Glutamatergic neuron (in vitro differentiated cells): ENCODE measurements at regions not wholly inside any gene's neighbourhood (a gene's known extent, or its start where the extent isn't known, plus 50 kb on each side); places are given as distances from the start of the nearest gene placed in this dataset.

Source experiments
- DNase-seq: peaks from one replicate; pipeline ENCODE4 v3.0.0; 2022
- H3K27ac Mint-ChIP-seq: one replicate; pipeline ENCODE4 v1.8.0; 2020; ENCODE audit warnings: mild to moderate bottlenecking, mixed read lengths, inconsistent platforms; ENCODE audit not compliant: unreplicated experiment
- H3K27me3 Mint-ChIP-seq: one replicate; pipeline ENCODE4 v1.8.0; 2020; ENCODE audit warnings: mild to moderate bottlenecking, moderate library complexity, mixed read lengths, inconsistent platforms; ENCODE audit not compliant: unreplicated experiment
- H3K36me3 Mint-ChIP-seq: one replicate; pipeline ENCODE4 v1.8.0; 2020; ENCODE audit warnings: mild to moderate bottlenecking, mixed read lengths, inconsistent platforms; ENCODE audit not compliant: unreplicated experiment
- H3K4me1 Mint-ChIP-seq: one replicate; pipeline ENCODE4 v1.8.0; 2020; ENCODE audit warnings: mild to moderate bottlenecking, low read depth, mixed read lengths, inconsistent platforms; ENCODE audit not compliant: unreplicated experiment
- H3K4me3 Mint-ChIP-seq: one replicate; pipeline ENCODE4 v1.8.0; 2020; ENCODE audit warnings: mild to moderate bottlenecking, mixed read lengths, inconsistent platforms; ENCODE audit not compliant: unreplicated experiment
- H3K9me3 Mint-ChIP-seq: one replicate; pipeline ENCODE4 v1.8.0; 2020; ENCODE audit warnings: mild to moderate bottlenecking, moderate library complexity, mixed read lengths, inconsistent platforms; ENCODE audit not compliant: unreplicated experiment
- TF ChIP-seq, protein P1 (sequence below): fragments of 200-600 bp; sonication (generic); IDR thresholded peaks from one replicate; pipeline ENCODE4 v1.5.0; 2021; ENCODE audit not compliant: partially characterized antibody, unreplicated experiment

- no peak overlapping the region for H3K4me3 Mint-ChIP-seq
- no peaks in the 10 kb centered on the region for H3K9me3 Mint-ChIP-seq
- no peaks in the 10 kb centered on the region for H3K27me3 Mint-ChIP-seq
- no peaks in the 10 kb centered on the region for H3K4me1 Mint-ChIP-seq
- H3K27ac Mint-ChIP-seq, result no peak overlapping the region
- no peaks in the 10 kb centered on the region for H3K36me3 Mint-ChIP-seq
- DNase-seq, result no peak
- TF ChIP-seq, protein P1, sequence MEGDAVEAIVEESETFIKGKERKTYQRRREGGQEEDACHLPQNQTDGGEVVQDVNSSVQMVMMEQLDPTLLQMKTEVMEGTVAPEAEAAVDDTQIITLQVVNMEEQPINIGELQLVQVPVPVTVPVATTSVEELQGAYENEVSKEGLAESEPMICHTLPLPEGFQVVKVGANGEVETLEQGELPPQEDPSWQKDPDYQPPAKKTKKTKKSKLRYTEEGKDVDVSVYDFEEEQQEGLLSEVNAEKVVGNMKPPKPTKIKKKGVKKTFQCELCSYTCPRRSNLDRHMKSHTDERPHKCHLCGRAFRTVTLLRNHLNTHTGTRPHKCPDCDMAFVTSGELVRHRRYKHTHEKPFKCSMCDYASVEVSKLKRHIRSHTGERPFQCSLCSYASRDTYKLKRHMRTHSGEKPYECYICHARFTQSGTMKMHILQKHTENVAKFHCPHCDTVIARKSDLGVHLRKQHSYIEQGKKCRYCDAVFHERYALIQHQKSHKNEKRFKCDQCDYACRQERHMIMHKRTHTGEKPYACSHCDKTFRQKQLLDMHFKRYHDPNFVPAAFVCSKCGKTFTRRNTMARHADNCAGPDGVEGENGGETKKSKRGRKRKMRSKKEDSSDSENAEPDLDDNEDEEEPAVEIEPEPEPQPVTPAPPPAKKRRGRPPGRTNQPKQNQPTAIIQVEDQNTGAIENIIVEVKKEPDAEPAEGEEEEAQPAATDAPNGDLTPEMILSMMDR, result no peak
Measured at GRCh38 chrY:7261254-7261653, 349.7 kb upstream of the AMELY start.

GRCh38 chrY:7240101-7240500 lies 328.5 kb upstream of the AMELY start:
- no peak overlapping the region for H3K4me3 Mint-ChIP-seq
- no peaks in the 10 kb centered on the region for H3K36me3 Mint-ChIP-seq
- no peak for DNase-seq
- H3K27me3 Mint-ChIP-seq, result no peaks in the 10 kb centered on the region
- TF ChIP-seq, protein P1, result no peak
- H3K4me1 Mint-ChIP-seq, result no peaks in the 10 kb centered on the region
- no peaks in the 10 kb centered on the region for H3K9me3 Mint-ChIP-seq
- no peak overlapping the region for H3K27ac Mint-ChIP-seq

DNA sequence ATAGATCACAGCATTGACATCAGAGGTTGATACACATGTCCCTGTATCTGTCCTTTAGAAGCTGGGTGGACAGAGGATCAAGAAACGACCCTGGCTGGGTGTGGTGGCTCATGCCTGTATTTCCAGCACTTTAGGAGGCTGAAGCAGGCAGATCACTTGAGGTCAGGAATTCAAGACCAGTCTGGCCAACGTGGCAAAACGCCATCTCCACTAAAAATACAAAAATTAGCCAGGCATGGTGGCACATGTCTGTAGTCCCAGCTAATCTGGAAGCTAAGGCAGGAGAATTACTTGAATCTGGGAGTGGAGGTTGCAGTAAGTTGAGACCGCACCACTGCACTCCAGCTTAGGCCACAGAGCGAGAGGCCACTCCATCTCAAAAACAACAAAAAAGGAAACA lies 300.4 kb upstream of the AMELY start:
- Mint-ChIP-seq H3K36me3 (no peaks in the 10 kb centered on the region), H3K27ac (no peak overlapping the region), H3K4me1 (no peaks in the 10 kb centered on the region), H3K4me3 (no peak overlapping the region), H3K27me3 (no peaks in the 10 kb centered on the region), H3K9me3 (no peaks in the 10 kb centered on the region)
- DNase-seq, result no peak
- TF ChIP-seq, protein P1, result no peak

DNA sequence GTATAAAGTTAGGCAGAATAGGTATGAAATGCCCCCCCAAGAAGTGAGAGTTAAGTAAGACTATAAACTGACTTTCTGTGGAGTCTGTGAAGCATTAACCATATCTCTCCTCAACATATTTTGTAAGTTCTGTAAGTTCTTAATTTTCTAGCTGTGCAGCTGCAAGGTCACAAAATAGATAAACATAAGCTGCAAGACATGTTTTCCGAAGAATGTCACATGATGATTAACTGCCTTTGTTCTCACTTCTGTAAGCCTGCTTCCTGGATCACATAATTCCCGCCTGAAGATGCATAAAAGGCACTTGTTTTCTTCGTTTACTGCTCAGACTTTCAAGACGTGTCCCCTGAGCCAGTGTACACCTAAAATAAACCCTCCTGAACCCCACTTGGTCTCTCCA lies 292.9 kb upstream of the AMELY start:
- Mint-ChIP-seq H3K27me3 (peaks cover 2% of the 10 kb centered on the region), H3K9me3 (peaks cover 2% of the 10 kb centered on the region), H3K4me3 (no peak overlapping the region), H3K36me3 (no peaks in the 10 kb centered on the region), H3K4me1 (no peaks in the 10 kb centered on the region), H3K27ac (no peak overlapping the region)
- no peak for DNase-seq
- TF ChIP-seq, protein P1, result no peak

- Mint-ChIP-seq H3K27ac (no peak overlapping the region), H3K27me3 (no peaks in the 10 kb centered on the region), H3K9me3 (no peaks in the 10 kb centered on the region), H3K36me3 (peaks cover 4% of the 10 kb centered on the region), H3K4me1 (peaks cover 2% of the 10 kb centered on the region), H3K4me3 (no peak overlapping the region)
- DNase-seq, result no peak
- TF ChIP-seq, protein P1, result no peak
Measured at GRCh38 chrY:7182591-7182990, 271.0 kb upstream of the AMELY start.
